MCF 10A (cell line): ENCODE measurements at regions not wholly inside any gene's neighbourhood (a gene's known extent, or its start where the extent isn't known, plus 50 kb on each side); places are given as distances from the start of the nearest gene placed in this dataset.

Experiments used
- BruUV-seq: library from RNA; stranded (reverse); fragments of 400-500 nt; replicated peaks from 2 replicates; lab custom pipeline; 2021; lab: Mats Ljungman, UMichigan
- CTCF ChIA-PET: fragments of 300-600 bp; sonication (Branson Sonifier 250); formaldehyde crosslinking; extraction: SDS; loops from one replicate; lab custom pipeline; 2021; ENCODE audit warnings: antibody characterized with exemption, inconsistent platforms; lab: Yijun Ruan, JAX
- POLR2A ChIA-PET: fragments of 300-600, 350-650 bp; sonication (Branson Sonifier 250); formaldehyde crosslinking; extraction: SDS; loops from one replicate; lab custom pipeline; 2020; ENCODE audit warnings: antibody characterized with exemption, inconsistent platforms; lab: Yijun Ruan, JAX
- DNase-seq: peaks from one replicate; pipeline ENCODE4 v3.0.0-alpha.2; 2018; ENCODE audit not compliant: unreplicated experiment
- H3K27ac Mint-ChIP-seq: one replicate; pipeline ENCODE4 v1.8.0; 2022; ENCODE audit warnings: mild to moderate bottlenecking, low read depth, mixed read lengths; ENCODE audit not compliant: unreplicated experiment
- H3K27me3 Mint-ChIP-seq: one replicate; pipeline ENCODE4 v1.8.0; 2022; ENCODE audit warnings: mixed read lengths; ENCODE audit not compliant: insufficient read depth, unreplicated experiment
- H3K36me3 Mint-ChIP-seq: one replicate; pipeline ENCODE4 v1.8.0; 2022; ENCODE audit warnings: mild to moderate bottlenecking, moderate library complexity, mixed read lengths; ENCODE audit not compliant: insufficient read depth, unreplicated experiment
- H3K4me1 Mint-ChIP-seq: one replicate; pipeline ENCODE4 v1.8.0; 2022; ENCODE audit warnings: mixed read lengths; ENCODE audit not compliant: insufficient read depth, unreplicated experiment
- H3K4me3 Mint-ChIP-seq: one replicate; pipeline ENCODE4 v1.8.0; 2022; ENCODE audit warnings: mild to moderate bottlenecking, moderate library complexity, mixed read lengths; ENCODE audit not compliant: unreplicated experiment
- H3K9me3 Mint-ChIP-seq: one replicate; pipeline ENCODE4 v1.8.0; 2022; ENCODE audit warnings: mixed read lengths; ENCODE audit not compliant: unreplicated experiment
- intact Hi-C: fragments of 100-400 bp; cut with micrococcal nuclease; formaldehyde crosslinking; loops from 2 replicates; pipeline ENCODE4 v1.14.1; 2022
- TF ChIP-seq, protein P1 (sequence below): fragments of 200-600 bp; IDR thresholded peaks from one replicate; pipeline ENCODE4 v1.8.0; 2022; ENCODE audit warnings: antibody characterized with exemption, mild to moderate bottlenecking; ENCODE audit not compliant: unreplicated experiment

DNA sequence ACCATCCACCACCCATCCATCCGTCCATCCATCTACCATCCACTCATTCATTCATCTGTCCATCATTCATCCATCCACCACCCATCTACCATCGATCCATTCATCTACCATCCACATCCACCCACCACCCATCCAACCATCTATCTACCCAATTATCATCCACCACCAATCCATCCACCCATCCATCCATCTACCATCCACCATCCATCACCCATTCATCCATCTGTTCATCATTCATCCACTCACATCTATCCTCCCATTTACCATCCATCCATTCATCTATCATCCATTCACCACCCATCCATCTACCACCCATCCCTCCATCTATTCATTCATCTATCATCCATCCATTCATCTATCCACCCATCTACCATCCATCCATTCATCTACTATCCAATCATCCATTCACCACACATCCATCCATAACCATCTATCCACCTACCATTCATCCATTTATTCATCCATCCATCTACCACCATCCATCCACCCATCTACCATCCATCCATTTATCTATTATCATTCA, 188.8 kb downstream of the JCAD start:
- Mint-ChIP-seq H3K4me3 (no peak overlapping the region), H3K9me3 (peaks cover 12% of the 10 kb centered on the region), H3K4me1 (no peaks in the 10 kb centered on the region), H3K27me3 (no peaks in the 10 kb centered on the region), H3K36me3 (no peaks in the 10 kb centered on the region), H3K27ac (no peak overlapping the region)
- CTCF ChIA-PET: no interaction called here
- no TSS peak for BruUV-seq
- POLR2A ChIA-PET: no interaction called here
- TF ChIP-seq, protein P1, sequence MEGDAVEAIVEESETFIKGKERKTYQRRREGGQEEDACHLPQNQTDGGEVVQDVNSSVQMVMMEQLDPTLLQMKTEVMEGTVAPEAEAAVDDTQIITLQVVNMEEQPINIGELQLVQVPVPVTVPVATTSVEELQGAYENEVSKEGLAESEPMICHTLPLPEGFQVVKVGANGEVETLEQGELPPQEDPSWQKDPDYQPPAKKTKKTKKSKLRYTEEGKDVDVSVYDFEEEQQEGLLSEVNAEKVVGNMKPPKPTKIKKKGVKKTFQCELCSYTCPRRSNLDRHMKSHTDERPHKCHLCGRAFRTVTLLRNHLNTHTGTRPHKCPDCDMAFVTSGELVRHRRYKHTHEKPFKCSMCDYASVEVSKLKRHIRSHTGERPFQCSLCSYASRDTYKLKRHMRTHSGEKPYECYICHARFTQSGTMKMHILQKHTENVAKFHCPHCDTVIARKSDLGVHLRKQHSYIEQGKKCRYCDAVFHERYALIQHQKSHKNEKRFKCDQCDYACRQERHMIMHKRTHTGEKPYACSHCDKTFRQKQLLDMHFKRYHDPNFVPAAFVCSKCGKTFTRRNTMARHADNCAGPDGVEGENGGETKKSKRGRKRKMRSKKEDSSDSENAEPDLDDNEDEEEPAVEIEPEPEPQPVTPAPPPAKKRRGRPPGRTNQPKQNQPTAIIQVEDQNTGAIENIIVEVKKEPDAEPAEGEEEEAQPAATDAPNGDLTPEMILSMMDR: no peak
- intact Hi-C loops: no loop called here
- no peak for DNase-seq

DNA sequence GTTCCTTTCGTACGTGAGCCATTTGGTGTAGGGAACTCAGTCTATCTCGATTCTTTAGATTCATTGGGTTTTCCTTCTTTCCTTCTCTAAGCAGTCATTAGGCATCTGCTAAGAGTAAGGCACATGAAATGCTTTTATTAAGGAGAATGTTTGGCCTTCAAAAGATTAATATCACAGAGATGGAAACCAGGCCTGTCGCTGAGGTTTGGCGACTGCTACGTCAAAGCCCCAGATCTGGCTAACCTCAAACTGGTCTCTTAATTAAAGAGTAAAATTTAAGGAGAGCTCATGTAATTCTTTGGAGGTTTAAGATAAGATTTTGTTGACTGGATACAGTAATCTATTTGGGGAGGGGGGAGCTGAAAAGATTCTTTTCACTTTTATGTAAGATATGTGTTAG, 189.8 kb downstream of the JCAD start:
- Mint-ChIP-seq H3K4me3 (no peak overlapping the region), H3K4me1 (no peaks in the 10 kb centered on the region), H3K9me3 (peaks cover 12% of the 10 kb centered on the region), H3K36me3 (no peaks in the 10 kb centered on the region), H3K27me3 (no peaks in the 10 kb centered on the region), H3K27ac (no peak overlapping the region)
- TF ChIP-seq, protein P1: no peak
- intact Hi-C loops: no loop called here
- POLR2A ChIA-PET: no interaction called here
- CTCF ChIA-PET: interaction anchor here (1.1 kb wide), 1 partner anchor 11 kb away, joined by 3 read pairs; no protein-coding TSS in a partner anchor
- DNase-seq: no peak
- no TSS peak for BruUV-seq

DNA sequence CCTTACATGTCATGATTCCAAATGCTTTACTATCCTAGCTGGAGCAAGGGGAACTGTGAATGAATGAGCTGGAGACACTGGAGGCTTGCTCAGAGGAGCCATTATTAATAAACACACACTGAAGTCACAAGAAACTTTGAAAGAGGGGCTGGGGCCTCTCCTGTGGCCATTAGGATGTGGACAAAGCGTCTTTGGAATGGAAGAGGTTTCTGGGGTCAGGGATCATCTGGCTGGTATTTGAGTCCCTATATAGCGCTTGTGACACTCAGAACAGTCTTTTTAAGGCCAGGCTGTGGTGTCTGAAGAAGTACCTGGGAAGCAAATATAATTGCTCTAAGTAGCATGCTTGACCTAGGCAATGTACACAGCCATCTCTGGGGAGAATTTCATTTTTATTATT, 193.0 kb downstream of the JCAD start:
- CTCF ChIA-PET: no interaction called here
- Mint-ChIP-seq H3K4me3 (no peak overlapping the region), H3K27ac (no peak overlapping the region), H3K36me3 (no peaks in the 10 kb centered on the region), H3K4me1 (peaks cover 8% of the 10 kb centered on the region), H3K27me3 (no peaks in the 10 kb centered on the region), H3K9me3 (peaks cover 12% of the 10 kb centered on the region)
- no TSS peak for BruUV-seq
- intact Hi-C loops: no loop called here
- DNase-seq: no peak
- POLR2A ChIA-PET: interaction anchor here (0.6 kb wide), 1 partner anchor 604 kb away, joined by 3 read pairs; no protein-coding TSS in a partner anchor
- TF ChIP-seq, protein P1: no peak

DNA sequence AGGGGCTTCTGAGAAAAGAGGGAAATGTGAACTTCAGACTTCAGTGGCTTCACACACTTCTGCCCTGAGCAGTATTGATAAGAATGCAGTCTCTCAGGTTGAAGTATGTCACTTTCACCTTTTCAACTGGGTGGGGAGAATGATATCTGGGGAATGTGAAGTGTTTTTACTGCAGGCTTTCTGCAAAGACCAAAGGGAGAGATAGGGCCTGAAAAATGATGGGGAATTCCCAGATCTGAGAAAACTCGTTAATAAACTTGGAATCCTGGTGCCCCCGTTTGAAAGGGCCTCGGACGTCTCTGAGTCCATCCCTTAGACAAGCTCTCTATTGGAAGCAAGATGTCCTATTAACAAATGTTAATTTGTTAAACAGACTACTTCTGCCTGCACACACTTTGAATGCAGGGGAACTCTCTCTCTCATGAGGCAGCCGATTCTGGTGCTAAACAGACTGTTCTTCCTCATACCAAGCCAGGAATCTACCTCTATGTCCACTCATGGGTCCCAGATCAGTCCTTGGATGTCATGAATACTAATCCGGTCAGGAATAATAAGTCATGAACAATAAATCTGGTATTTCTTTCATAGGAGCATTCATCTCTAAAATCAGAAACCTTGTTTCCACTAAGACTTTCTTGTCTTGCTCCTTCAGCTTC, 193.6 kb downstream of the JCAD start:
- ChIA-PET CTCF (interaction anchor here (0.6 kb wide), 1 partner anchor 82 kb away, joined by 3 read pairs; no protein-coding TSS in a partner anchor), POLR2A (interaction anchor here (0.6 to 1.1 kb wide), 3 partner anchors 44 to 604 kb away, joined by 3 to 4 read pairs (median 3); no protein-coding TSS in a partner anchor)
- H3K36me3 Mint-ChIP-seq: no peaks in the 10 kb centered on the region
- H3K27me3 Mint-ChIP-seq: no peaks in the 10 kb centered on the region
- H3K4me3 Mint-ChIP-seq: no peak overlapping the region
- peaks cover 9% of the 10 kb centered on the region for H3K4me1 Mint-ChIP-seq
- H3K27ac Mint-ChIP-seq: no peak overlapping the region
- intact Hi-C loops: no loop called here
- DNase-seq: no peak
- BruUV-seq: no TSS peak
- TF ChIP-seq, protein P1: no peak
- peaks cover 8% of the 10 kb centered on the region for H3K9me3 Mint-ChIP-seq
